SK-N-SH (cell line): ENCODE measurements at regions not wholly inside any gene's neighbourhood (a gene's known extent, or its start where the extent isn't known, plus 50 kb on each side); places are given as distances from the start of the nearest gene placed in this dataset.

Source experiments
- MXI1 ChIP-seq: IDR thresholded peaks from 2 replicates; pipeline ENCODE4 v1.6.1; 2012; ENCODE audit warnings: mild to moderate bottlenecking, low read depth, low read length, improper control_type of control experiment
- POLR2AphosphoS5 ChIP-seq: IDR thresholded peaks from 2 replicates; pipeline ENCODE4 v1.6.1; 2012; ENCODE audit warnings: low read depth, low read length
- RXRA ChIP-seq: IDR thresholded peaks from 2 replicates; pipeline ENCODE4 v1.4.0; 2012; ENCODE audit warnings: low read depth, mild to moderate bottlenecking, borderline replicate concordance
- TAF1 ChIP-seq: IDR thresholded peaks from 2 replicates; pipeline ENCODE4 v1.6.1; 2012; ENCODE audit warnings: low read depth, mild to moderate bottlenecking, low read length, moderate library complexity, borderline replicate concordance
- TF ChIP-seq, protein P1 (sequence below): fragments of 200-600 bp; sonication (generic); IDR thresholded peaks from 2 replicates; pipeline ENCODE4 v1.6.1; 2017; ENCODE audit warnings: antibody characterized with exemption, mild to moderate bottlenecking, moderate library complexity
- TF ChIP-seq, protein P2 (sequence below): IDR thresholded peaks from 2 replicates; pipeline ENCODE4 v1.6.1; 2012; ENCODE audit warnings: mild to moderate bottlenecking, low read depth, low read length, moderate library complexity
- TF ChIP-seq, protein P3 (sequence below): fragments of 150-350 bp; IDR thresholded peaks from 2 replicates; pipeline ENCODE4 v1.6.1; 2017; ENCODE audit warnings: antibody characterized with exemption, low read length, low read depth, borderline replicate concordance

DNA sequence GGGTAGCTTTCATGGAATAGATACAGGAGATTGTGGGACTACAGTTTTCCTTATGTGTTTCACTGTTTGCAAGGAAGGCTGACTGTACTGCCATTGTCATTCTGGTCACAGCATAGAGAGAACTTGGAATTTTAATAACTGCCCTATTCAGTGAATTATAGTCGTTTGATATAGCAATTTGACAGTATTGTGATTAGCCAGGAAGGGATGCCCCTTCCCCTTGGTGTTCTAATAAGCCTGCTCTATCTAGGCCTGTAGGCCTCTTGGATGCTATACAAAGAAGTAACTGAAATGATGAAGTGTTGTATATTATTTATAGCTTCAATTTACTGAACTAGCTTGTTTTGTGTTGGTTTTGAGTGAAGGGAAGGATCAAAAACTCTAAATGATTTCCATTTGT, 528.6 kb upstream of the CDH2 start:
- no peak for TF ChIP-seq TAF1
- TF ChIP-seq, protein P1, sequence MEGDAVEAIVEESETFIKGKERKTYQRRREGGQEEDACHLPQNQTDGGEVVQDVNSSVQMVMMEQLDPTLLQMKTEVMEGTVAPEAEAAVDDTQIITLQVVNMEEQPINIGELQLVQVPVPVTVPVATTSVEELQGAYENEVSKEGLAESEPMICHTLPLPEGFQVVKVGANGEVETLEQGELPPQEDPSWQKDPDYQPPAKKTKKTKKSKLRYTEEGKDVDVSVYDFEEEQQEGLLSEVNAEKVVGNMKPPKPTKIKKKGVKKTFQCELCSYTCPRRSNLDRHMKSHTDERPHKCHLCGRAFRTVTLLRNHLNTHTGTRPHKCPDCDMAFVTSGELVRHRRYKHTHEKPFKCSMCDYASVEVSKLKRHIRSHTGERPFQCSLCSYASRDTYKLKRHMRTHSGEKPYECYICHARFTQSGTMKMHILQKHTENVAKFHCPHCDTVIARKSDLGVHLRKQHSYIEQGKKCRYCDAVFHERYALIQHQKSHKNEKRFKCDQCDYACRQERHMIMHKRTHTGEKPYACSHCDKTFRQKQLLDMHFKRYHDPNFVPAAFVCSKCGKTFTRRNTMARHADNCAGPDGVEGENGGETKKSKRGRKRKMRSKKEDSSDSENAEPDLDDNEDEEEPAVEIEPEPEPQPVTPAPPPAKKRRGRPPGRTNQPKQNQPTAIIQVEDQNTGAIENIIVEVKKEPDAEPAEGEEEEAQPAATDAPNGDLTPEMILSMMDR: no peak
- no peak for TF ChIP-seq RXRA
- TF ChIP-seq, protein P2, sequence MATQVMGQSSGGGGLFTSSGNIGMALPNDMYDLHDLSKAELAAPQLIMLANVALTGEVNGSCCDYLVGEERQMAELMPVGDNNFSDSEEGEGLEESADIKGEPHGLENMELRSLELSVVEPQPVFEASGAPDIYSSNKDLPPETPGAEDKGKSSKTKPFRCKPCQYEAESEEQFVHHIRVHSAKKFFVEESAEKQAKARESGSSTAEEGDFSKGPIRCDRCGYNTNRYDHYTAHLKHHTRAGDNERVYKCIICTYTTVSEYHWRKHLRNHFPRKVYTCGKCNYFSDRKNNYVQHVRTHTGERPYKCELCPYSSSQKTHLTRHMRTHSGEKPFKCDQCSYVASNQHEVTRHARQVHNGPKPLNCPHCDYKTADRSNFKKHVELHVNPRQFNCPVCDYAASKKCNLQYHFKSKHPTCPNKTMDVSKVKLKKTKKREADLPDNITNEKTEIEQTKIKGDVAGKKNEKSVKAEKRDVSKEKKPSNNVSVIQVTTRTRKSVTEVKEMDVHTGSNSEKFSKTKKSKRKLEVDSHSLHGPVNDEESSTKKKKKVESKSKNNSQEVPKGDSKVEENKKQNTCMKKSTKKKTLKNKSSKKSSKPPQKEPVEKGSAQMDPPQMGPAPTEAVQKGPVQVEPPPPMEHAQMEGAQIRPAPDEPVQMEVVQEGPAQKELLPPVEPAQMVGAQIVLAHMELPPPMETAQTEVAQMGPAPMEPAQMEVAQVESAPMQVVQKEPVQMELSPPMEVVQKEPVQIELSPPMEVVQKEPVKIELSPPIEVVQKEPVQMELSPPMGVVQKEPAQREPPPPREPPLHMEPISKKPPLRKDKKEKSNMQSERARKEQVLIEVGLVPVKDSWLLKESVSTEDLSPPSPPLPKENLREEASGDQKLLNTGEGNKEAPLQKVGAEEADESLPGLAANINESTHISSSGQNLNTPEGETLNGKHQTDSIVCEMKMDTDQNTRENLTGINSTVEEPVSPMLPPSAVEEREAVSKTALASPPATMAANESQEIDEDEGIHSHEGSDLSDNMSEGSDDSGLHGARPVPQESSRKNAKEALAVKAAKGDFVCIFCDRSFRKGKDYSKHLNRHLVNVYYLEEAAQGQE: no peak
- TF ChIP-seq, protein P3, sequence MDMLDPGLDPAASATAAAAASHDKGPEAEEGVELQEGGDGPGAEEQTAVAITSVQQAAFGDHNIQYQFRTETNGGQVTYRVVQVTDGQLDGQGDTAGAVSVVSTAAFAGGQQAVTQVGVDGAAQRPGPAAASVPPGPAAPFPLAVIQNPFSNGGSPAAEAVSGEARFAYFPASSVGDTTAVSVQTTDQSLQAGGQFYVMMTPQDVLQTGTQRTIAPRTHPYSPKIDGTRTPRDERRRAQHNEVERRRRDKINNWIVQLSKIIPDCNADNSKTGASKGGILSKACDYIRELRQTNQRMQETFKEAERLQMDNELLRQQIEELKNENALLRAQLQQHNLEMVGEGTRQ: no peak
- no peak for TF ChIP-seq POLR2AphosphoS5
- no peak for TF ChIP-seq MXI1
